HS-27A (cell line): ENCODE measurements at regions not wholly inside any gene's neighbourhood (a gene's known extent, or its start where the extent isn't known, plus 50 kb on each side); places are given as distances from the start of the nearest gene placed in this dataset.

Source experiments
- DNase-seq: peaks from one replicate; pipeline ENCODE4 v3.0.0-alpha.2; 2012; ENCODE audit warnings: low read depth, missing footprints

GRCh38 chr1:181326348-181326747 is 157.0 kb upstream of the CACNA1E start:
- DNase-seq = no peak

DNA sequence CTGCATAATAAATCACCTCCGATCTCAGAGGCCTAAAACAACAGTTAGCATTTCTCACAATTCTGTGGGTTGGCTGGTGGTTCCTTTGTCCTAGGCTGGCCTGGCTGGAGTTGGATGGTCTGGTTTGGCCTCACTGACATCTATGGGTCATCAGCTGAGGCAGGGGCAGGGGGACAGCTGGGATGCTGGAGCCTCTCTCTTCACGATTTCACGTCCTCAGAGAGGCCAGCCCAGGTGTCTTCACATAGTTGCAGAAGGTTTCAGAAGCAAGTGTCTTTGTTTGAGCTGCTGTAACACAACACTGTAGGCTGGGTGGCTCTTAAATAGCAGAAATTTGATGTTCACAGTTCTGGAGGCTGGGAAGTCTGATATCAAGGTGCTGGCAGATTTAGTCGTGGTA is 155.5 kb upstream of the CACNA1E start:
- DNase-seq = no peak

- DNase-seq = no peak
Measured at GRCh38 chr1:181334724-181335123, 148.6 kb upstream of the CACNA1E start.

DNA sequence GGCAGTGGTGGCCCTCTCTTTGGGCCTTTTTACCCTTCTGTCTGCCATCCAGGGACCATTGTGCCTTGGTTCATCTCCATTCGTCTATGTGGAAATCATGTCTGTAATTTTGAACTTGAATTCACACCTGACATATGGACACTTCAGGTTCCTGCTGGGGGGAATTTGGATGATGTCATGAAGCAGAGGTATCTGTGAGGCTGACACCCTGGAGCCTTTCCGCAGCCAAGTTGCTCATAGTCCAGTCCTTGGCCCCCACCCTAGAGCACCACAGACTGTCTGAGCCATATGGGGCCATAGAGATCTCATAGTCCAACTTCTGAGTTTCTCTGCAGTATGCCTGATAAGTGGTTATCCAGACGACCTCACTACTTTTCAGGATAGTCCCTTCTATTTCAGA is 147.7 kb upstream of the CACNA1E start:
- DNase-seq = no peak

GRCh38 chr1:181341026-181341632 is 142.2 kb upstream of the CACNA1E start:
- no peak for DNase-seq

DNA sequence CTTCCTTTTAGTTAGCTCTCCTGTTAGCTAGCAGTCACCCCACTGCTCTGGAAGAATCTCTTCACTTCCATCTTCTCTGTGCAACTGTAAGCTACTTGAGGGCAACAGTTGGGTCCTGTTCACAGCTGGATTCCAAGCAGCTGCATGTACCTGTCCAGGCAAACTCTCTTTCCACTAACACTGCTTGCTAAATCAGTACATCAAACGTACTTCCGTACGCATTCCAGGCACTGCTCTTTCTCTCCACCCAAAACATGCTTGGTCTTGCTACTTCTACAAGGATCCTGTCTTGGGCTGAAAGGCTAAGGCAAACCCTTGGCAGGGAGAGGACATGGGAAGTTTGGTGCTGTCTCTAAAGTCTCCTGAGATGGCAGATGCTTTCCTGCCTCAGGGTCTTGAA is 139.2 kb upstream of the CACNA1E start:
- DNase-seq = no peak

DNA sequence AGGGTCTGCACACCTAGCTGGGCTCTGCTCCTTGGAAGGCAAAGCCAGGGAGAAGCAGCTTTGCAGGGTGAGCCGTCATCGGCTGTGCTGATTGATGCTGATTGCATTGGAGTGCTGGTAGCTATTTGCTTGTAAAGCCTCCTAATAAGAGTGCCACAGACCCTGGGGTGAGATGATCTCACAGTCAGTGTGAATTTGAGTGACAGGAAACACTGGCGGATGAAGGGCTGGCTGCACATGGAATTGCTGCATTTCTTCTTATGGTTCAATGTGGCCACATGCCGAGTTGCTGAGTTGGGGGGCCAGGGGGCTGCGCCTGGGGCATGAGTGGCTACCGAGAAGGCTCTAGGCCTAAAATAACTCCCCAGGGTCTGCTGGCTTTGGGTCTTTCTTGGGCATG is 138.2 kb upstream of the CACNA1E start:
- no peak for DNase-seq

GRCh38 chr1:181347495-181348390 is 135.6 kb upstream of the CACNA1E start:
- DNase-seq = no peak

DNA sequence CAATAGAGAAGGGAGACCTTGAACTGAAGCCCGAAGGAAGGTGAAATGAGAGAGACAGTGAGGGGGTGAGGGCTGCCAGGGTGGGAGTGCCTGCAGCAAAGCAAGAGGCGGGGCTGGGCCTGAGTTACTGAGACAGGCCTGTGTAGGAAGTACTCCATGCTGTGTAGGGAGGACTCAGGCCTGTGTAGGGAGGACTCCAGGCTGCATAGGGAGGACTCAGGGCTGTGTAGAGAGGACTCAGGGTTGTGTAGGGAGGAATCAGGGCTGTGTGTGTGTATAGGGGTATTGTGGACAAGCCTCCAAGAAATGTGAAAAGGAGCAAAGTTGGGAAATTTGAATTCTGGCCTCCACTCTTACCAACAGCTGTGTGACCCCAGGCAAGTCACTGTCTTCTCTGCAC is 133.8 kb upstream of the CACNA1E start:
- no peak for DNase-seq

DNA sequence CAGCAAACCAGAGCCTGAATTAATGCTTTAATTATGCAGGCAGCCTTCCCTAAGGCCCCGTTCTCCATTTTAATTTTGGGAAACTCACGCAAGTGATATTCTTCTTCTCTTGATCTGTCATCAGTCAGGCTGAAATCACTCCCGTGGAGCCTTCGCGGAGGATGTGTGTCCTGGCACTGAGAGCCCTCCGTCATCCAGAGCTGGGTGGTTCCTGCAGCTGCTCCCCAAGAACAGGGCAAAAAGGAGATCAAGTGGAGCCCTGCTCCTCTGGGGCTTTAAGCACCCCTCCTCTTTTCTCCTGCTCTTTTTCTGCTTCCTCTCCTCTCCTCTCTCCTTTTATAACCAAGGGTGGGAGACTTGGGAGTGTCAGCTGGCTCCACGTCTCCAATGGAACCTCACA is 133.2 kb upstream of the CACNA1E start:
- DNase-seq = no peak

- no peak for DNase-seq
Measured at GRCh38 chr1:181351740-181352139, 131.6 kb upstream of the CACNA1E start.

DNA sequence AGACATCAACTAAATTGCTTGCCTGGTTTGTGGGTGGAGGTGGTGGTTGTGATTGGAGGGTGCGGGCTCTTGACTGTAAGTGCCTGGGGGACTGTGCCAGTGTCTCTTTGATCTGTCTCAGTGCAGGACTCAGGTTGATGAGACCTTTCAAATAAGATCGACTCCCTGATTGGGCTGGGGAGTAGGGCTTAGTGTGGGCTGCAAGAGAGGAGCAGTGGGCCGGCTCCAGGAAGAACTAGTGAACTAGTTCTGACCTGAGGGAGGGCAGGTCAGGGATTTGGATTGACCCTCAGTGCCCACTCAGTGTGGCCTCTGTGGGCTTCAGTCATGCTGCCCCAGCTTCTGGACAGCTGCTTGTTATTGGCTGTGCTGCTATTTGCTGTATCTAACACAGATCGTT is 130.6 kb upstream of the CACNA1E start:
- DNase-seq = no peak

GRCh38 chr1:181353526-181353925 is 129.8 kb upstream of the CACNA1E start:
- no peak for DNase-seq

- DNase-seq = no peak
Measured at GRCh38 chr1:181354865-181355264, 128.5 kb upstream of the CACNA1E start.

DNA sequence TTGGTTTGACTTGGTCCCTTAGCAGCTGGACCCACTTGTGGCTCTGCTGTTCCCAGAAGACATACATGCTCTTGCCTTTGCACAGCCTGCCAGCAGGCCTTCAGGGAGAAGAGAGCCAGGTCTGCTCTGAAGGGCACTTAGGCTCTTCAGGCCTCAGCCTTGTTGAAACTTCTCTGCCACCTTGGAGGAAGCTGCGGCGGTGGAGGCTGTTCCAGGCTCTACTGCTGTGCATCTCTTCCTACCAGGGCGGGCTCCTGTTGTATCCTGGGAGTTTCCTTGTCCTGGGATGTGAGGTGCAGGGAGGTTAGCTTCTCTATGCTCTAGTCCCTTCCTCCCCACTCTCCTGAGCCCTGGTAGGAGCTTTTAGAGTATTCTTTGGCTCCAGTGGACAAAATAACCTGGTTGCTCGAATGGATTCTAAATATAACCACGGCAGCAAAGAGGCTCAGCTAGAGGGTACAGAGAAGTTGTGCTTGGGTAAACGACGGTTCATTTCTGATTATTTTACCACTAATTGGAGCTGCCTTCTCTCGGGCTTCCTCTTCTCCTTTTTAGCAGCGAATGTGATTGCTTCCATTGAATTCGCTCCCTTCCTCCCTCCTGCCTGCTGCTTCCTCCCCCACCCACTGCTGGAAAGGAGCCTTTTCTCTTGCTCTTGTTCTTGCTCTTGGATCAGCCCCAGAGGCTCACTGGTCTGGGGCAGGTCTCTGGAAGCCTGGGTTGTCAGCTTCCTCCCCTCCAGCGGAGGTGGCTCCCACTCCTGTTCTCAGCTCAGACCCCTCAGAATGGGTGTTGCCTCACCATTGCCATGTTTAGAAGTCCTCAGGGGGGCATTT is 126.6 kb upstream of the CACNA1E start:
- DNase-seq = no peak

DNA sequence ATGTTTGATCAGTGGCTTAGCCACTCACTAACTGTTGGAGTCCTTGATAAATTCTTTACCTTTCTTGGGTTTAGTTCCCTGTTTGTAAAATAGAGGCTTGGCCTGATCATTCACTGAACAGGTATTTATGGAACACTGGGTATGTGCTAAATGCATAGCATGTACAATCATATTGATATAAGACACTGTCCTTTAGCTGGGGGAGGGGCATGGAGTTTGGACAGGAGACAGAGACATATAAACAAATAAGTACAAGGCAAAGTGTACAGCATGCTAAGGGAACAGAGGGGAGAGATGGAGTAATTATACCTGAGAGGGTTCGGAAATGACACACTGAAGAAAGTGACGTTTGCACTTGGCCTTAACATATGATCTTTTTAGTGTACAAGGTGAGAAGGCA is 124.3 kb upstream of the CACNA1E start:
- DNase-seq = no peak

DNA sequence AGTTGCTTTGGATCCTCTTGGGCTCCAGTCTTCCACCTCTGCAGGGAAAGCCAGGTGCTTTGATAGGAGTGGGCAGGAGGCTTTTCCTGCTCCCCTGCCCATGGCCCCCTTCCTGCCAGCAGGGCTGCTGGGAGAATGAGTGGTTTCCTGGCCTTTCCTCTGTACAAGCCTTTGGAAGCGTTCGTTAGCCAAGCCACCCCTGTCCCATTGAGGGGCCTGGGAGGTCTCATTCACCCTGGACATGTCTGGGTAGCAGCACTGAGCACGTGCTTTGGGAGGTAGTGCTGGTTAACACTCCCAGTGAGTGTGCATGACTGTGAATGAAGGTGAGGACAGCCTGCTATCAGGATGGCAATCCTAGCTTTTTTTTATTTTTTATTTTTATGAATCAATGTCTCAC is 118.5 kb upstream of the CACNA1E start:
- DNase-seq = no peak

- no peak for DNase-seq
Measured at GRCh38 chr1:181366910-181367309, 116.4 kb upstream of the CACNA1E start.

DNA sequence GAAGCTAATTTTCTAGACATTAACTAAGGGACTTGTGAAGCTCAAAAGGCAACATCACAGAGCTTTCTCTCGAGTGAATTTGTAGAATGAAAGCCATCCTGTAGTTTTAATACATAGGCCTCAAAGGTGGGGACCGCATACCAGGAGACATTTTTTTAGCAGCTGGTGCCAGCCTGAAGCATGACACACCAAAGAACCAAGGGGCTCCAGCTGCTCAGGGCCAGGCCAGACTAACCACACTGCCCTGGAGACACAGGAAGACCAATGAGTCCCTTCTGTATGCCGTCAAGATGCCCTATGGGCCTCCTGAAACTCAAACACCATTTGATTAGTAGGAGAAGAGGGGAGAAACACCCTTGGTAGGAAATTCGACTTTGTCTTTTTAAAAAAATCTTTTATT is 113.9 kb upstream of the CACNA1E start:
- DNase-seq = no peak

- DNase-seq = no peak
Measured at GRCh38 chr1:181383695-181384094, 99.6 kb upstream of the CACNA1E start.

- no peak for DNase-seq
Measured at GRCh38 chr1:181386340-181386739, 97.0 kb upstream of the CACNA1E start.

- DNase-seq = no peak
Measured at GRCh38 chr1:181386951-181387350, 96.4 kb upstream of the CACNA1E start.

DNA sequence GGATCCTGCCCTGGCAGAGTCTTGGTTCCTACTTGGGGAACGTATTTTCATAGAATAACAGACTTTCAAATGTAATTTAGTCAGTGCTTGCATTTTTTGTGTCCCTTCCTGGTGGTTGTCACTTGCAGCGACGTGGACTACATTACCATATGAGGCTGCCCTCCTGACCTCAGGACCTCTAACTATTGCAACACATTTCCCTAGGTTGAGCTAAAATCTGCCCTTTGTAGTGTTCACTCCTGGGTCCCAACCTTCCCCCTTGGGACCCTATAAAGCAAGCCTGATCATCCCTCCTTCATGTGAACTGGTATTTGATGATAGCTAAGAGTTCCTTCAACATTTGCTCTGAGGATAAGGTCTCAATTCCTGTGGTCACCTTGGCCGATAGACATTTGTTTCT is 95.6 kb upstream of the CACNA1E start:
- DNase-seq = no peak
